ENCODE measurements at regions not wholly inside any gene's neighbourhood (a gene's known extent, or its start where the extent isn't known, plus 50 kb on each side); places are given as distances from the start of the nearest gene placed in this dataset.

GRCh38 chr11:86181379-86181778 lies 63.2 kb upstream of the EED start:
- no peaks in the 10 kb centered on the region for H3K9me3 ChIP-seq
- TF ChIP-seq CTCF (IDR thresholded peaks at IDR 0.05) (no peak), POLR2A (IDR thresholded peaks at IDR 0.05) (no peak)
- no peak overlapping the region for H3K4me3 ChIP-seq (replicated peaks in 1 of 3)
- intact Hi-C loops (cut with DNase I) = no loop called here
- no peaks in the 10 kb centered on the region for H3K36me3 ChIP-seq
- WGBS, 2 donors = 78 to 95% methylated on average over 4 of the region's 4 CpGs
- H3K27me3 ChIP-seq = no peaks in the 10 kb centered on the region
- H3K27ac ChIP-seq = no peak overlapping the region
- DNase-seq = no peak
- peaks cover 0 to 3% of the 10 kb centered on the region in 2 donors for H3K4me1 ChIP-seq

GRCh38 chr11:86180851-86181250 lies 63.7 kb upstream of the EED start:
- intact Hi-C loops (cut with DNase I) = no loop called here
- H3K4me3 ChIP-seq (replicated peaks in 1 of 3) = no peak overlapping the region
- no peak overlapping the region for H3K27ac ChIP-seq
- H3K27me3 ChIP-seq = no peaks in the 10 kb centered on the region
- WGBS, 2 donors = 88 to 94% methylated on average over 4 of the region's 4 CpGs
- DNase-seq = no peak
- no peak for TF ChIP-seq POLR2A (IDR thresholded peaks at IDR 0.05)
- no peaks in the 10 kb centered on the region for H3K9me3 ChIP-seq
- H3K36me3 ChIP-seq = no peaks in the 10 kb centered on the region
- peaks cover 0 to 3% of the 10 kb centered on the region in 2 donors for H3K4me1 ChIP-seq

- Histone ChIP-seq H3K27ac (no peak overlapping the region), H3K9me3 (no peaks in the 10 kb centered on the region), H3K4me3 (replicated peaks in 1 of 3) (no peak overlapping the region), H3K4me1 (peaks cover 0 to 3% of the 10 kb centered on the region in 2 donors), H3K36me3 (no peaks in the 10 kb centered on the region), H3K27me3 (no peaks in the 10 kb centered on the region)
- intact Hi-C loops (cut with DNase I) = no loop called here
- TF ChIP-seq CTCF (IDR thresholded peaks at IDR 0.05) = no peak
- TF ChIP-seq POLR2A (IDR thresholded peaks at IDR 0.05) = no peak
- DNase-seq = no peak
- 79 to 92% methylated on average over 6 of the region's 6 CpGs for WGBS, 2 donors
Observed at GRCh38 chr11:86180423-86180822, 64.1 kb upstream of the EED start.

GRCh38 chr11:86179646-86180064 lies 64.9 kb upstream of the EED start:
- 49 to 66% methylated on average over 5 of the region's 5 CpGs for WGBS, 2 donors
- no peak overlapping the region for H3K27ac ChIP-seq
- peaks cover 0 to 4% of the 10 kb centered on the region in 2 donors for H3K4me1 ChIP-seq
- intact Hi-C loops (cut with DNase I) = no loop called here
- H3K36me3 ChIP-seq = no peaks in the 10 kb centered on the region
- DNase-seq = no peak
- H3K4me3 ChIP-seq (replicated peaks in 1 of 3) = no peak overlapping the region
- TF ChIP-seq CTCF (IDR thresholded peaks at IDR 0.05) (no peak), POLR2A (IDR thresholded peaks at IDR 0.05) (no peak)
- H3K9me3 ChIP-seq = no peaks in the 10 kb centered on the region
- no peaks in the 10 kb centered on the region for H3K27me3 ChIP-seq

GRCh38 chr11:86177302-86177701 lies 67.3 kb upstream of the EED start:
- H3K4me3 ChIP-seq (replicated peaks in 1 of 3) = no peak overlapping the region
- H3K27me3 ChIP-seq = no peaks in the 10 kb centered on the region
- intact Hi-C loops (cut with DNase I) = no loop called here
- H3K4me1 ChIP-seq = peaks cover 0 to 11% of the 10 kb centered on the region in 2 donors
- no peaks in the 10 kb centered on the region for H3K9me3 ChIP-seq
- no peaks in the 10 kb centered on the region for H3K36me3 ChIP-seq
- TF ChIP-seq CTCF (IDR thresholded peaks at IDR 0.05) (no peak), POLR2A (IDR thresholded peaks at IDR 0.05) (no peak)
- no peak overlapping the region for H3K27ac ChIP-seq
- no peak for DNase-seq

Measured in thyroid gland (tissue), 4 donors.